ENCODE measurements at regions not wholly inside any gene's neighbourhood (a gene's known extent, or its start where the extent isn't known, plus 50 kb on each side); places are given as distances from the start of the nearest gene placed in this dataset.

- intact Hi-C loops (cut with DNase I, micrococcal nuclease) = no loop called here
- no peak for DNase-seq
- no peak for ATAC-seq
These were observed 118.5 kb upstream of the SYNDIG1 start for GRCh38 chr20:24350923-24351368.

DNA sequence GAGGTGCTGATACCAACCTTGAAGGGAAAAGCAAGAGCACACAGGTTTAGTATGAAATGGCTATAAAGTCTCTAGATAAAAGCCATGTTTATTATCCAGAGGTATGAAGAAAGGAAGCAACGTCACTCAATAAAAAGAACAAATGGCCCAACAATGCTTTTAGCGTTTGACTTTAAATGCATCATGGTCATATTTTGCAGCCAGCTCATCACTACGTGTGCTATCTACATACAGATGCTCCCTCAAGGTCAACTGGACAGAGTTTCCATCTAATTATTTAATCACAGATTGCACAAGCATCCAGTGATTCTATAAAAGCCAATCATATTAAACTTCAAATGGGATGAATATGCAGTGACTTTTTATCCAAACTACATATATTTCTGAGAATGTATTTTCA is 127.6 kb upstream of the SYNDIG1 start:
- no peak for DNase-seq
- ATAC-seq = no peak
- intact Hi-C loops (cut with DNase I, micrococcal nuclease) = no loop called here

DNA sequence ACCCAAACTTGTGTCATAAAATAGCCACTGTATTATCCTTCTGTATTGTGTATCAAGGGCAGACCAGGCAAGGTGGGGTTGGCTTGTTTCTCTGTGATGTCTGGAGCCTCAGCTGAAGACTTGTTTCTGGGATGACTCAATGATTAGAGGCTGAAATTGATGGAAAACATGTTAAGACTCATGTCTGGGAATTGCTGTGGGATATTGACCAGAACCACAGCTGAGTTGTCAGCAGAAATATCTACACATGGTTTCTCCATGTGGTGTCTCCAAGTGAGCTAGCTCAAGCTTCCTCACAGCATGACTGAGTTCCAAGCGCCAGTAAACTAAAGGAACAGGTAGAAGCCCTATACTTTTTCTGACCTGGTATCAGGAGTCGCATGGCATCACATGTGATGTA is 128.5 kb upstream of the SYNDIG1 start:
- DNase-seq = no peak
- ATAC-seq = no peak
- intact Hi-C loops (cut with DNase I, micrococcal nuclease) = no loop called here

DNA sequence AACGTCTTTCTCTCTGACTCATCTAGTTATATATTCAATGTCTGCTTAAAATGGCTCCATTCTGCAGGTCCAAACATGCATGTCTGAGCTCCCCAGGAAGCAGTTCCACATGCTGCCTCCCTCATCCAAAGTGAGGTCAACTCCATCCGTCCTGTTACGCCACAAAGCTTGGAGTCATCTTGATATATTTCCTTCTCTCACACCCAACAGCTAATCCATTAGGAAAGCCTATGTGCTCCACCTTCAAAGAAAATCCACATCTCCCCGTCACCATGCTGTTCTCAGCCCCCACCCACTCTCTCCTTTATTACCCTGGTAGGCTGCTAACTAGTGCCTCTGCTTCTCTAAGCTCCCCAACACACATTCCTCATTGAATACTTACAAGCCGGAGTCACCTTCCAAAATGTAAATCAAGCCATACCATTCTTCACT is 130.2 kb upstream of the SYNDIG1 start:
- ATAC-seq (no peak), DNase-seq (no peak)
- intact Hi-C loops (cut with DNase I, micrococcal nuclease) = no loop called here

DNA sequence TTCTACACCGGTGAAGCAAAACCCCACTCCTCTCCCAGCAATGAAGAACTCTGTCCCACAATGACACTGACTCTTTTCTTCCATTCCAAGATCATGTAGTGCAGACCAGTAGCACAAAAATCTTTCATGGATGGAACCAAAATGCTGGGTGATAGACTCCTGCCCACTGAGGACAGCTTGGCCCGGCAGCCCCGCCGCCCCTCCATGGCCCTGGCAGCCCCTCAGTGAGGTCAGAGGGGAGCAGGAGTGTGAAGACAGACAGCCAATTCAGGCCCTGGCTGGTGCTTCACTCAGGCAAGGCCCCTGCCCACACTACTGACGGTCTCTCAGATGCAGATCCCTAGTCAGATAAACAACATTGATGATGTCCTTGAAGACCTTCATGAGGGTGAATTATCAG is 131.9 kb upstream of the SYNDIG1 start:
- intact Hi-C loops (cut with DNase I, micrococcal nuclease) = no loop called here
- ATAC-seq = no peak
- no peak for DNase-seq

GRCh38 chr20:24337069-24337468 is 132.4 kb upstream of the SYNDIG1 start:
- intact Hi-C loops (cut with DNase I, micrococcal nuclease) = no loop called here
- DNase-seq (no peak), ATAC-seq (no peak)

DNA sequence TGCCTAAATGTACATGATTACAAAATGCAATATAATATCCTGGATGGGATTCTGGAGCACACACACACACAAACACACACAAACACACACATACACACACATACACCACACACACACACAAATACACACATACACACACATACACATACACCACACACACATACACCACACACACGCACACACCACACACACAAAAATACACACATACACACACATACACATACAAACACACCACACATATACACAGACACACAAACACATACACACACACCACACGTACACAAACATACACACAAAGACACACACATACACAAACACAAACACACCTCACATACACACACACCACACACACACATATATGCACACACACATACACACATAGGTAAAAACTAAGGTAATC is 134.6 kb upstream of the SYNDIG1 start:
- ATAC-seq (no peak), DNase-seq (no peak)
- intact Hi-C loops (cut with DNase I, micrococcal nuclease) = no loop called here

DNA sequence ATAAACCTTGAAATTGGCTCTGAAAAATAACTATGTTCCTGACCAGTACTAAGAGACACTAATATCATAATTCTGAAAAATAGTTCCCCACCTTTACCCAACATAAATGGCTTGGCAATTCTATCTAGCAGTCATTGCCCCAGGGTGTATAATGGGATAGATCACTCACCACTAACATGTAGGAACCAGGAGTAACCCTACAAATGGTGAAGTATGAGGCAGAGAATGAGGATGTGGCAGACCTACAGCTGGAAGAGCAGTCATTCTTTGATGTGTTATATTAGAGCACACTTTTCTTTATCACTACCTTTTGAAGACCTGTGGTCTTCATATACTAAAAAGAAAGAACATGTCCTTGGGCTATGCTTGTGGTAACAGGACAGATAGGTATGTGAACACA is 136.5 kb upstream of the SYNDIG1 start:
- intact Hi-C loops (cut with DNase I, micrococcal nuclease) = no loop called here
- ATAC-seq (no peak), DNase-seq (no peak)

- no peak for ATAC-seq
- intact Hi-C loops (cut with DNase I, micrococcal nuclease) = no loop called here
- no peak for DNase-seq
These were observed 137.5 kb upstream of the SYNDIG1 start for GRCh38 chr20:24331939-24332338.

DNA sequence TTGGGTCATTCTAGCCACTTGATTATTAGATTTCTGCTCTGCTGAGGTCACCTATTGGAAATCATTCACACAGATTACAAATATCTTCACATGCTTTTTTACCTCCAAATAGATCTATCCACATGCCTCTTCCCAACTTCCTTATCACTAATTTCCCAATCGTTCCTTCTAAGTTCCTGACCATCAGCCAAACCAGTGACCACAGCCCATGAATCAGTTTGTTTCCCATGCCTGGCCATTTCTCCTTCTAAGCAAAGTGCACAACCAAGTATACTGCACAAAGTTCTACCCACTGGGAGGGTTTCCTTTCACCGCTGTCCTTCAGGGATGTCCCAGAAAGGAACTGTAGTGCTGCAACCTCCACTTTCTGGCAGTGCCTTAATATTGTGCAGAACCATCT is 140.5 kb upstream of the SYNDIG1 start:
- intact Hi-C loops (cut with DNase I, micrococcal nuclease) = no loop called here
- no peak for ATAC-seq
- no peak for DNase-seq

DNA sequence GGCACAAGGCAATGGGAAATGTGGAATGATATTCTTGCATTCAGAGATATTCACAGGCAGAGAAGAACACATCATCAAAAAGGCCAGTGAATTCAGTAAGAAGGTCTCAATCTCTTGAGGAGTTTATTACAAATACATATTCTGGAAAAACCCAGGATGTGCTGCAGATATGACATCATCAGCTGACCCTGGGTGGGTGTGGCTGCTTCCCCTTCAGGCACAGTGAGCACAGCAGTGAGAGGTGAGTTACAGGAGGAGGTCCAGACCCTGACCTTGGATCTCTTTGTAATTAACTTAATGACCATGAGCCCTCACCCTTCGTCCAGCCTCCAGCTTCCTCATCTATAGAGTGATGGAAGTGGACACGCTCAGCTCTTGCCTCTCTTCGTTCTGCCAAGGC is 147.5 kb upstream of the SYNDIG1 start:
- intact Hi-C loops (cut with DNase I, micrococcal nuclease) = no loop called here
- DNase-seq (no peak), ATAC-seq (no peak)

- intact Hi-C loops (cut with DNase I, micrococcal nuclease) = no loop called here
- ATAC-seq = no peak
These were observed 150.7 kb upstream of the SYNDIG1 start for GRCh38 chr20:24318569-24319352.

GRCh38 chr20:24317224-24317623 is 152.2 kb upstream of the SYNDIG1 start:
- ATAC-seq (no peak), DNase-seq (no peak)
- intact Hi-C loops (cut with DNase I, micrococcal nuclease) = no loop called here

More at GRCh38 chr20:24318569-24319352, 150.7 kb upstream of the SYNDIG1 start:
- no peak for DNase-seq

GRCh38 chr20:24316731-24317130 is 152.7 kb upstream of the SYNDIG1 start:
- intact Hi-C loops (cut with DNase I, micrococcal nuclease) = no loop called here
- ATAC-seq = no peak
- DNase-seq = no peak

- intact Hi-C loops (cut with DNase I, micrococcal nuclease) = no loop called here
- DNase-seq (no peak), ATAC-seq (no peak)
These were observed 155.4 kb upstream of the SYNDIG1 start for GRCh38 chr20:24314053-24314452.

- DNase-seq (no peak), ATAC-seq (no peak)
- intact Hi-C loops (cut with DNase I, micrococcal nuclease) = no loop called here
These were observed 159.8 kb upstream of the SYNDIG1 start for GRCh38 chr20:24309596-24309995.

DNA sequence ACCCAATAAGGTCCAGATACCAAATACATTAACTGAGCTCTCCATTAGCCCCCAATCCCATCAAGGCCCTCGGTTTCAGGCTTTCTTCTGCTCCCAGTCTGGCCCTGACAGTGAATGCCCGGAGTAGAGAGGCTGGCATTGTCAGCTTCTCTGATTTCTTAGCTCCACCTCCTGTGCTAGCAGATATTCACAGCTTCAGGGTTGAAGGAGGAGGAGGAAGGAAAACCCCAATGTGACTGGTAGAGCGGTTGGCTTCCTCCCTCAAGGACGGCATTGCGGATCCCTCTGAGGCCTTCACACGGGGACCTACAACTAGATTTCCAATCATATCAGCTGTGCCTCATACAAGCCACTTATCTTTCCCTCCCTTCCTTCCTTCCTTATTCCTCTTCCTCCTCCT is 164.1 kb upstream of the SYNDIG1 start:
- intact Hi-C loops (cut with DNase I, micrococcal nuclease) = no loop called here
- DNase-seq (no peak), ATAC-seq (no peak)

- intact Hi-C loops (cut with DNase I, micrococcal nuclease) = no loop called here
- ATAC-seq = no peak
- DNase-seq = no peak
These were observed 165.1 kb upstream of the SYNDIG1 start for GRCh38 chr20:24304291-24304690.

DNA sequence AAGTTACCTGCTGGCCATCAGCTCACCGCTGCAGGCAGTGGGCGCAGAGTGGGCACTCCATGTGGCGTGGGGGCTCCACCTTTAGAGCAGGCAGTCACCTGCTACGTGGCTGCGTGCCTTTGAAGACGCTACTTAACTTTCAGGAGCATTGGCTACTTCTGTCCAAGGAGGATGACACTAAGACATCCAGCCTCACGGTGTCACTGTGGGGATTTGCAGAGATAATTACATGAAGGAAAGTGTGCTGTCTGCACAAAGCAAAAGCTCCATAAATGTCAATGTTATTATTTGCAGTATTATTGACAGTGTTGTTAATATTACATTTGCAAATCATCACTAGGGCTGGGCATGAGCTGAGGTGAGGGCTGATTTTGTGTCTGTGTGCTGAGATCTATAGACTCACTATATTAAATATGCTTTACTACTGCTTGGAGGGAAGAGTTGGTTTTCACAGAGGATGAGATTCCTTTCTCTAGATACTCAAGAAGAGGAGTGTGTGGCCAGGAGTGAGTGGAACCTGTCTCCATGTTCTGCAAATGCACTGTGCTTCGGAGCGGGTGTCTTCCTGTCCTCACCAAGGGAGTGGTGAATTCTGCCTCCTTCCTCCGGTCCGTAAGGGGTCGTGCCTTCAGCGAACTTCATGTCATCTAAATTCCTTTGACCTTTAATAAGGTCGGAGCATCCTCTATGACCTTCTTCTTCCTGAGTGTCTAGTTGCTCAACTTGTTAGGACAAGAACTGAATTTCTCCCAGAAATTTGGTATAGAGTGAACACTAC is 165.8 kb upstream of the SYNDIG1 start:
- no peak for ATAC-seq
- intact Hi-C loops (cut with DNase I, micrococcal nuclease) = no loop called here
- DNase-seq = no peak

GRCh38 chr20:24297993-24298392 is 171.4 kb upstream of the SYNDIG1 start:
- ATAC-seq (no peak), DNase-seq (no peak)
- intact Hi-C loops (cut with DNase I, micrococcal nuclease) = no loop called here
